ENCODE measurements at regions not wholly inside any gene's neighbourhood (a gene's known extent, or its start where the extent isn't known, plus 50 kb on each side); places are given as distances from the start of the nearest gene placed in this dataset.

GRCh38 chrX:6761251-6761650 lies 226.3 kb upstream of the VCX3A start:
- Histone ChIP-seq H3K36me3 (ENCODE audit: low read depth) (no peaks in the 10 kb centered on the region), H3K27ac (no peak overlapping the region), H3K4me3 (no peak overlapping the region), H3K27me3 (replicated peaks; ENCODE audit: insufficient read depth) (no peaks in the 10 kb centered on the region), H3K4me2 (ENCODE audit: unreplicated experiment) (no peak overlapping the region), H3F3A (ENCODE audit: insufficient read depth) (no peaks in the 10 kb centered on the region), H4K20me1 (ENCODE audit: insufficient read depth) (no peaks in the 10 kb centered on the region), H3K9ac (no peak overlapping the region), H3K9me3 (ENCODE audit: low read depth) (no peaks in the 10 kb centered on the region), H2AFZ (no peak overlapping the region), H3K4me1 (ENCODE audit: insufficient read depth) (no peaks in the 10 kb centered on the region), H3K79me2 (ENCODE audit: insufficient read depth) (no peaks in the 10 kb centered on the region), H3K9me2 (ENCODE audit: insufficient read depth) (no peaks in the 10 kb centered on the region)
- DNase-seq = no peak
- TF ChIP-seq EZH2 (IDR thresholded peaks at IDR 0.05; ENCODE audit: insufficient read depth, poor library complexity, severe bottlenecking) (no peak), EZH2phosphoT487 (IDR thresholded peaks at IDR 0.05; ENCODE audit: insufficient read depth, low read depth) (no peak)
- in situ Hi-C loops (cut with MboI) = no loop called here
- WGBS, 2 experiments (ENCODE audit: low coverage in 1 of 2, low lambda C conversion rate in 2 of 2, missing lambda C conversion rate in 2 of 2) = 30% methylated on average over 1 of the region's 1 CpG; no CpG with 5 or more reads in 1 of the 2 experiments

GRCh38 chrX:6759655-6760375 lies 224.9 kb upstream of the VCX3A start:
- TF ChIP-seq EZH2phosphoT487 (IDR thresholded peaks at IDR 0.05; ENCODE audit: insufficient read depth, low read depth) = no peak
- no peak for TF ChIP-seq EZH2 (IDR thresholded peaks at IDR 0.05; ENCODE audit: insufficient read depth, poor library complexity, severe bottlenecking)
- H3K79me2 ChIP-seq (ENCODE audit: insufficient read depth) = no peaks in the 10 kb centered on the region
- no peak overlapping the region for H3K9ac ChIP-seq
- H3K9me3 ChIP-seq (ENCODE audit: low read depth) = no peaks in the 10 kb centered on the region
- no peaks in the 10 kb centered on the region for H4K20me1 ChIP-seq (ENCODE audit: insufficient read depth)
- no peaks in the 10 kb centered on the region for H3K4me1 ChIP-seq (ENCODE audit: insufficient read depth)
- in situ Hi-C loops (cut with MboI) = no loop called here
- no peak overlapping the region for H3K4me2 ChIP-seq (ENCODE audit: unreplicated experiment)
- H2AFZ ChIP-seq = no peak overlapping the region
- no peak for DNase-seq
- no peaks in the 10 kb centered on the region for H3K9me2 ChIP-seq (ENCODE audit: insufficient read depth)
- H3K36me3 ChIP-seq (ENCODE audit: low read depth) = no peaks in the 10 kb centered on the region
- H3K27ac ChIP-seq = no peak overlapping the region
- no peaks in the 10 kb centered on the region for H3F3A ChIP-seq (ENCODE audit: insufficient read depth)
- H3K27me3 ChIP-seq (replicated peaks; ENCODE audit: insufficient read depth) = no peaks in the 10 kb centered on the region
- WGBS, 2 experiments (ENCODE audit: low coverage in 1 of 2, low lambda C conversion rate in 2 of 2, missing lambda C conversion rate in 2 of 2) = 19 to 34% methylated on average over 7 of the region's 7 CpGs
- H3K4me3 ChIP-seq = no peak overlapping the region

GRCh38 chrX:6758234-6758633 lies 223.3 kb upstream of the VCX3A start:
- H3K9me3 ChIP-seq (ENCODE audit: low read depth) = no peaks in the 10 kb centered on the region
- DNase-seq = no peak
- no peak overlapping the region for H3K27ac ChIP-seq
- H3K79me2 ChIP-seq (ENCODE audit: insufficient read depth) = no peaks in the 10 kb centered on the region
- no peaks in the 10 kb centered on the region for H4K20me1 ChIP-seq (ENCODE audit: insufficient read depth)
- in situ Hi-C loops (cut with MboI) = no loop called here
- H3K36me3 ChIP-seq (ENCODE audit: low read depth) = no peaks in the 10 kb centered on the region
- H3F3A ChIP-seq (ENCODE audit: insufficient read depth) = no peaks in the 10 kb centered on the region
- no peak overlapping the region for H2AFZ ChIP-seq
- H3K4me3 ChIP-seq = no peak overlapping the region
- no peak overlapping the region for H3K4me2 ChIP-seq (ENCODE audit: unreplicated experiment)
- H3K9ac ChIP-seq = no peak overlapping the region
- H3K9me2 ChIP-seq (ENCODE audit: insufficient read depth) = no peaks in the 10 kb centered on the region
- no peaks in the 10 kb centered on the region for H3K4me1 ChIP-seq (ENCODE audit: insufficient read depth)
- TF ChIP-seq EZH2phosphoT487 (IDR thresholded peaks at IDR 0.05; ENCODE audit: insufficient read depth, low read depth) (no peak), EZH2 (IDR thresholded peaks at IDR 0.05; ENCODE audit: insufficient read depth, poor library complexity, severe bottlenecking) (no peak)
- 35 to 38% methylated on average over 6 of the region's 6 CpGs for WGBS, 2 experiments (ENCODE audit: low coverage in 1 of 2, low lambda C conversion rate in 2 of 2, missing lambda C conversion rate in 2 of 2)
- H3K27me3 ChIP-seq (replicated peaks; ENCODE audit: insufficient read depth) = no peaks in the 10 kb centered on the region

GRCh38 chrX:6757631-6758030 lies 222.7 kb upstream of the VCX3A start:
- Histone ChIP-seq H4K20me1 (ENCODE audit: insufficient read depth) (no peaks in the 10 kb centered on the region), H3K9ac (no peak overlapping the region), H3K4me1 (ENCODE audit: insufficient read depth) (no peaks in the 10 kb centered on the region), H3K36me3 (ENCODE audit: low read depth) (no peaks in the 10 kb centered on the region), H3K9me3 (ENCODE audit: low read depth) (no peaks in the 10 kb centered on the region), H3K9me2 (ENCODE audit: insufficient read depth) (no peaks in the 10 kb centered on the region), H3K79me2 (ENCODE audit: insufficient read depth) (no peaks in the 10 kb centered on the region), H2AFZ (no peak overlapping the region), H3K4me2 (ENCODE audit: unreplicated experiment) (no peak overlapping the region), H3F3A (ENCODE audit: insufficient read depth) (no peaks in the 10 kb centered on the region), H3K27me3 (replicated peaks; ENCODE audit: insufficient read depth) (no peaks in the 10 kb centered on the region), H3K4me3 (no peak overlapping the region), H3K27ac (no peak overlapping the region)
- DNase-seq = no peak
- TF ChIP-seq EZH2 (IDR thresholded peaks at IDR 0.05; ENCODE audit: insufficient read depth, poor library complexity, severe bottlenecking) (no peak), EZH2phosphoT487 (IDR thresholded peaks at IDR 0.05; ENCODE audit: insufficient read depth, low read depth) (no peak)
- in situ Hi-C loops (cut with MboI) = no loop called here
- 9 to 19% methylated on average over 6 of the region's 6 CpGs for WGBS, 2 experiments (ENCODE audit: low coverage in 1 of 2, low lambda C conversion rate in 2 of 2, missing lambda C conversion rate in 2 of 2)
